Colonic mucosa (tissue), 4 donors: ENCODE measurements at regions not wholly inside any gene's neighbourhood (a gene's known extent, or its start where the extent isn't known, plus 50 kb on each side); places are given as distances from the start of the nearest gene placed in this dataset.

ENCODE experiments used
- DNase-seq: peaks from one replicate; pipeline ENCODE4 v3.0.0-alpha.2; 2020
- H3K27ac ChIP-seq: fragments of 200-600 bp; one replicate; pipeline ENCODE4 v1.8.0; 2021
- H3K27me3 ChIP-seq: fragments of 200-600 bp; one replicate; pipeline ENCODE4 v1.8.0; 2021
- H3K36me3 ChIP-seq: fragments of 200-600 bp; one replicate; pipeline ENCODE4 v1.8.0; 2021
- H3K4me1 ChIP-seq: fragments of 200-600 bp; one replicate; pipeline ENCODE4 v1.8.0; 2021; ENCODE audit warnings: mild to moderate bottlenecking
- H3K4me3 ChIP-seq: fragments of 200-600 bp; one replicate; pipeline ENCODE4 v1.8.0; 2021
- H3K9ac ChIP-seq, 2 donors: one replicate each; pipeline ENCODE4 v1.7.0; 2013; ENCODE audit warnings: control low read depth in 2 of 2, low read depth in 2 of 2, low read length in 2 of 2
- H3K9me3 ChIP-seq: fragments of 200-600 bp; one replicate; pipeline ENCODE4 v1.8.0; 2021
- intact Hi-C: fragments of 100-400 bp; cut with DNase I; formaldehyde crosslinking; loops from one replicate; pipeline ENCODE4 v1.14.1; 2022
- TF ChIP-seq, protein P1 (sequence below): fragments of 200-600 bp; IDR thresholded peaks from one replicate; pipeline ENCODE4 v1.8.0; 2022; ENCODE audit warnings: antibody characterized with exemption, mild to moderate bottlenecking
- donor health status: healthy.
- donor health status: DM: no; HTN: no; CAD: no.
- donor health status: DM: no; HTN: no; CAD: no.

DNA sequence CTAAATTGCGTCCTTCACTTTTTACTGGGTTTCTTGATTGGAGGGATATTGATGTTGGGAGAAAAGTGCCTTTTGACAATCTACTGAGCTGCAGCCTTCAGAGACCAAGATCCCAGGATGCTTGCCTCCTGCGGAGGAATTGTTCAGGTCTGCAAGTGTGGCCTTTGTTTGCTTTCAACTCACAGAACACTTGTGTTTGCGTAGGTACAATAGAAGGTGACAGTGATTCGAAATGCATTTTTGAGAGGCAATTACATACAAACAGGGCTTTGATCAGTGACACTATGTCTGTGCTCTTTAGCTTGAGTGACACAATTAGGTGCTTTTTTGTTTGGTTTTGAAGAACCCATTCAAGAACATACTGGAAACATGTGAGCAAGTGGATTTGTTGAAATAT lies 600.6 kb downstream of the QKI start:
- no peak for DNase-seq
- H3K9ac ChIP-seq: no peak overlapping the region
- intact Hi-C loops: no loop called here
- no peak overlapping the region for H3K27ac ChIP-seq
- no peak overlapping the region for H3K4me3 ChIP-seq
- no peaks in the 10 kb centered on the region for H3K4me1 ChIP-seq
- H3K36me3 ChIP-seq: no peaks in the 10 kb centered on the region
- no peaks in the 10 kb centered on the region for H3K27me3 ChIP-seq
- H3K9me3 ChIP-seq: no peaks in the 10 kb centered on the region
- TF ChIP-seq, protein P1, sequence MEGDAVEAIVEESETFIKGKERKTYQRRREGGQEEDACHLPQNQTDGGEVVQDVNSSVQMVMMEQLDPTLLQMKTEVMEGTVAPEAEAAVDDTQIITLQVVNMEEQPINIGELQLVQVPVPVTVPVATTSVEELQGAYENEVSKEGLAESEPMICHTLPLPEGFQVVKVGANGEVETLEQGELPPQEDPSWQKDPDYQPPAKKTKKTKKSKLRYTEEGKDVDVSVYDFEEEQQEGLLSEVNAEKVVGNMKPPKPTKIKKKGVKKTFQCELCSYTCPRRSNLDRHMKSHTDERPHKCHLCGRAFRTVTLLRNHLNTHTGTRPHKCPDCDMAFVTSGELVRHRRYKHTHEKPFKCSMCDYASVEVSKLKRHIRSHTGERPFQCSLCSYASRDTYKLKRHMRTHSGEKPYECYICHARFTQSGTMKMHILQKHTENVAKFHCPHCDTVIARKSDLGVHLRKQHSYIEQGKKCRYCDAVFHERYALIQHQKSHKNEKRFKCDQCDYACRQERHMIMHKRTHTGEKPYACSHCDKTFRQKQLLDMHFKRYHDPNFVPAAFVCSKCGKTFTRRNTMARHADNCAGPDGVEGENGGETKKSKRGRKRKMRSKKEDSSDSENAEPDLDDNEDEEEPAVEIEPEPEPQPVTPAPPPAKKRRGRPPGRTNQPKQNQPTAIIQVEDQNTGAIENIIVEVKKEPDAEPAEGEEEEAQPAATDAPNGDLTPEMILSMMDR: no peak

DNA sequence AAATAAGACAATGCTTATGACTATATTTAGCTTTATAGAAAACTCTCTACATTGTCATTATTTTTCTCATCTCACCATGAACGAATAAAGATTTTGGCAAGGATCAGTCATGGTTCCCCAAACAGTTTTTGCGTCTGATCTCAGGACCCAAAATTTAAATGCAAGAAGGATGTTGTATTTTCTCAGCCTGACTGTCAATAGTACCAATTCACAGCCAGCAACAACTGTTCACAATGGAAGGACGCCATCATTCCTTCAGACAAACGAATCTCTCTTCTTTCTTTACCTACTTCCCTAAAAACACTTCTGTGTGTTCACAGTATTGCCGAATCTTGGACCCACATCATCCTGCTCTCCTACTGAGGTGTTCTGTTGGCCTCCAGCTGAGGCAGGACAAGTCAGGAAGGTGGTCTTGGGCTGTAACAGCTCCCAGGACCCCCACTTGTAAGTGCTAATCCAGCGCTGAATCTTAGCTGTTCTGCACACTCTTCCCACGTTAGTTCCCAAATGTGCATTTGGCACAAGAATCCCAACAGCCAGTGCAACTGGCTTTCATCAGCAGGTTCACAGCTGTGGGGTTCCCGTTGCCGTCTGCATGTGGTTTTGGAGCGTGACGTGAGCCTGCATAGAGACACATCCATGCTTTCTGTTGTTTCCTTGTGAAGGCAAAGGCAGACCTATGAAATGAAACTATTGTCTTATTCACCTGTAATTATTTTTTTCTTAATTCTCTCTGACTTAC lies 600.0 kb downstream of the QKI start:
- DNase-seq: no peak
- Histone ChIP-seq H3K27ac (no peak overlapping the region), H3K36me3 (no peaks in the 10 kb centered on the region), H3K4me1 (no peaks in the 10 kb centered on the region), H3K27me3 (no peaks in the 10 kb centered on the region), H3K4me3 (no peak overlapping the region), H3K9me3 (no peaks in the 10 kb centered on the region), H3K9ac (no peak overlapping the region)
- TF ChIP-seq, protein P1: no peak
- intact Hi-C loops: no loop called here

DNA sequence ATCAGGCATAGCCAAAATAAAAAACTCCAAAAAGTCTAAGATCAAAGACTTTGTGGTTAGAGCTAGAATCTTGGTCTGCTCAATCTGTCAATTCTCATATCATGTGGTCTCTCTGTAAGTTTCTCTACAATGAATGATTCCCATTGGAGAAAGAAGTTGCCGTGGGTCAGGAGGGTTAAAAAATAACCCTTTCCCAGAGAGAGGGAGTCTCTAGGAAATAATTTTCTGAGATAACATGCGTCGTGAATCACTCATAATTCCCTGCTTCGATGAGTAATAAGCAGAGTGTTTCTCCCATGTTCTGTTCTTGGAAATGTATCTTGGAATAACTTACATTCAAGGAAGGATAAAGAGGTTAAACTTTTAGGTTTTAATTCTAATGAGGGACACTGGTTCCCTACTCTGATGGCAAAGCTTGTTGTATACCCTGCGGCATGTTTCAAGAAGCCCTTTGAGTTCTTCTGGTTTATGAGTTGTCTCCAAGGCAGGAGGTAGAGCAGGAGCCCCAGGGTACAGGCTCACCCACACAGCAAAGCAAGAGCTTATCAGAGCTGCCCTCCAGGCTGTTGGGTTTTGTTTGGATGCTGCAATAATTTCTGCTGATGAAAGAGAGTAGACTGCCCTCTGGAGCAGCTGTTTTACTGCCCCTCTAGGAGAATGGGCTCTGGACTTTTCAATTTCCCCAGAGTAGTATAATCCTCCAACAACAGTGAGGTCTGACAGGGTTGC lies 599.1 kb downstream of the QKI start:
- no peaks in the 10 kb centered on the region for H3K9me3 ChIP-seq
- H3K9ac ChIP-seq: no peak overlapping the region
- no peak overlapping the region for H3K4me3 ChIP-seq
- intact Hi-C loops: no loop called here
- DNase-seq: no peak
- TF ChIP-seq, protein P1: no peak
- no peaks in the 10 kb centered on the region for H3K36me3 ChIP-seq
- no peak overlapping the region for H3K27ac ChIP-seq
- H3K4me1 ChIP-seq: no peaks in the 10 kb centered on the region
- no peaks in the 10 kb centered on the region for H3K27me3 ChIP-seq

DNA sequence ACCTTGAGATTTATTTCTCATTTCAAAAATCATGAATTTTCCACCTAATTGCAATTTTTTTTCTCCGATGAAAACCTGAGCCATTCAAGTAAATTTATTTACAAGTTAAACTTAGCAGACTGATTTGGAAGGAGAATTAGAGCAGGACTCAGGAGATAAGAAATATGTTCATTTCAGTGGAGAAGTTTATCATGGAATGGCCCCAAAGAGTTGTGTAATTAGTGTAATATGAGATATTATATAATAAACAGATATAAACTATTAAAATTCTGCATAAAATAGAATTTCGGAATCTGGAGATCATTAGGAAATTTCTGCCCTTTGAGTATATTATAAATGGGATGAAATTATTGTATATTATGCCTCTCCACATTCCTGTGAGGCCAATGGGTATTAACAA lies 596.8 kb downstream of the QKI start:
- intact Hi-C loops: no loop called here
- no peak overlapping the region for H3K27ac ChIP-seq
- no peaks in the 10 kb centered on the region for H3K27me3 ChIP-seq
- H3K9ac ChIP-seq: no peak overlapping the region
- no peaks in the 10 kb centered on the region for H3K4me1 ChIP-seq
- no peak overlapping the region for H3K4me3 ChIP-seq
- no peaks in the 10 kb centered on the region for H3K9me3 ChIP-seq
- DNase-seq: no peak
- TF ChIP-seq, protein P1: no peak
- no peaks in the 10 kb centered on the region for H3K36me3 ChIP-seq

DNA sequence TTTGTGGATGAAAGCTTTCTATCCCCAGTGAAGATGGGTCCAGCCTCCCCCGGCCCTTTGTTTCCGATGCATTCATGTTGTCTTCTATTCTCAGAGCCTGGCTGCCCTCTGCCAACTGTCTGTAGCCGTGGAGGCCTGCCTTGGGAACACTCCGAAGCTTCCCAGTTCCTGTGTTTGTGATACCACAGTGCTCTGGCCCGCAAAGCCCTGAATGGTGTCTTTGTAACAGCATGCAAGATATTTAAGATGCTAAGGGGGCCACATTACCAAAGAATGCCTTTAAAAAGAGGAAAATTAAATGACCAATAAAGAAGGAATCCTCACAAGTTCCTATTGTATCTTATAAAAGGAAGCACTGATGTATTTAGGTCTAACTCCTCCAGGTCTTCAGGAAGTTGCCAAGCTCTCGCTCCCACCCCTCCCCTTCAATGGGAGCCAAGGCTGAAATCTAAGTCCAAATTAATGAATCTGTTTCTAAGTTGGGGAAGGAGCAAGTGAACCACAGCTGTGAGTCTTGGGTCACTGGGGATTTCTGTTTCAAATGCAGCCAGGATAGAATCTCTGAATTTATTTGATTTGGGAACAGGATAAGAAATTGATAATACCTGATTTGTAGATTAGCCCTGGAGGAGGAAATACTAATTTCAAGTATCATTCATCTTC lies 596.1 kb downstream of the QKI start:
- intact Hi-C loops: no loop called here
- H3K9me3 ChIP-seq: no peaks in the 10 kb centered on the region
- TF ChIP-seq, protein P1: no peak
- H3K4me3 ChIP-seq: no peak overlapping the region
- no peaks in the 10 kb centered on the region for H3K36me3 ChIP-seq
- H3K27ac ChIP-seq: no peak overlapping the region
- no peak overlapping the region for H3K9ac ChIP-seq
- H3K27me3 ChIP-seq: no peaks in the 10 kb centered on the region
- H3K4me1 ChIP-seq: no peaks in the 10 kb centered on the region
- no peak for DNase-seq
